HG03103 (cell line): ENCODE measurements at regions not wholly inside any gene's neighbourhood (a gene's known extent, or its start where the extent isn't known, plus 50 kb on each side); places are given as distances from the start of the nearest gene placed in this dataset.
A peak's percentile ranks its signal among the peaks of the same experiment; 100 is the strongest.

ENCODE experiments used
- ATAC-seq: cut with Tn5 transposase; IDR thresholded peaks from one replicate; pipeline ENCODE4 v1.9.1; 2021; ENCODE audit warnings: low read depth; ENCODE audit not compliant: unreplicated experiment

DNA sequence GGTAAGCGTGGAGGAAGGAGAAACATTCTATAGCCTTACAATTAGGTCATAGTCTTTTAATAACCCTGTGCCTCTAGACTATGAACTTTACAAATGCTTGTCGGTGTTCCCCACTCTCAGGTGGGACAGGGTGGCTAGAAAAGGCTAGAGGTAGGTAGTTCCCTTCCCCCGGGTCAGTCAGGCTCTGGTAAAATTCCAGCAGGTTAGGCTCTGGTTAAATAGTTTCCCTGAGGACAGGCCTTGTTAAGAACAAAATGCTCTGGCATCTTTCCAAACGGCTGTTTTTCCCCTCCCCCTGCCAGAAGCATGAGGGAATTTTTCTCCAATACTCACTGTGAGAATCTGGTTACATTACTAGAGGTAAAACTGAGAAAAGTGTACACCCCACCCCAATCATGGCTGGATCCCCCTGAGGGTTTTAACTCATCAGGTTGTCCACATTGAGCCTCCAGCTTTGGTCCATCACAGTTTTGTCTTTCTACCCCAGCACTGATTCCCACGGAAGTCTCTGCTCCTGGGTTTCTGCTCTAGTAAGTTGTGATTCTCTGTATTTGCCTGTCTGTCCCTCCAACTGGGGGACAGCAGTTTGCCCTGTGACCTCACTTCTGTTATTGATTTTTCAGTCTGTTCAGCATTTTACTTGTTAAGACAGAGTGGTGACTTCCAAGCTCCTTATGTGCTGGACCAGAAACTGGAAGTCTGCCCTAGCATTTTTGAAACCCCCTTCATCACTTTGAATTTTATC is 84.7 kb upstream of the ADGRF1 start:
- no peak for ATAC-seq

DNA sequence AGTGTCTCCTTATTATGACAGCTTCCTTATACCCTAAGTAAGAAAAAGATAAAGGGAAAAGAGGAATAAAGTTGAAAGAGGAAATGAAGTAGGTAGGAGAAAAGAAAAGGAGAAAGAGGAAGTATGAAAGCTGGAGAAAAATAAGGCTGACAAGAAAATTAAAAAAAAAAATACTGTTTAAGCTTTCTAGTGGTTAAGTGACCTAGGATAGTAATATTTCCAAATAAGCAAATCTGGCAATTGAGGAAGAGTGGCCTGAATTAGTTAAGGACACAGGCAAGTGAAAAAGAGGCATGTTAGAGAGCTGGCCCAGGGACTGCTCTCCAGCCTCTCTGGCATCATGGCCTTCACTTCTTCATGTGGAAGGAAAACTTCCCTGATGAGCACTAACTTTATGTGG is 76.5 kb upstream of the ADGRF1 start:
- ATAC-seq: no peak

DNA sequence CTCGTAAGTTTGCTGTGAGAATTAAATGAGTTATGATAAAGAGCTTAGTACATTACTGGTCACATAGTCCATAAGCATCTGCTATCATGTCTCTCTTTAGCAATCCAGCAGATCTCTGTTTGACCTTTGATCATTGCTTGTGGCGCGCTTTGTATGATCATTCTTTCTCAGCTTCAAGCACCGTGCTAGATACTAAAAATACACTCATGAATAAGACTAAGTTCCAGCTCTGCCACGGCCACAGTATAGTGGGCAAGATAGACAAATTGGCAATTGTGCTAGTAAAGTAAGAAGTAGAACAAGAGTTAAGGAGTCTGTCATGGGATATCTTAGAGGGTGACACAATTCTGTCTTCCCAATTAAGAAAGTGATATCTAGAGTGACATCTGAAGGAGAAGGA is 75.2 kb upstream of the ADGRF1 start:
- ATAC-seq: no peak

DNA sequence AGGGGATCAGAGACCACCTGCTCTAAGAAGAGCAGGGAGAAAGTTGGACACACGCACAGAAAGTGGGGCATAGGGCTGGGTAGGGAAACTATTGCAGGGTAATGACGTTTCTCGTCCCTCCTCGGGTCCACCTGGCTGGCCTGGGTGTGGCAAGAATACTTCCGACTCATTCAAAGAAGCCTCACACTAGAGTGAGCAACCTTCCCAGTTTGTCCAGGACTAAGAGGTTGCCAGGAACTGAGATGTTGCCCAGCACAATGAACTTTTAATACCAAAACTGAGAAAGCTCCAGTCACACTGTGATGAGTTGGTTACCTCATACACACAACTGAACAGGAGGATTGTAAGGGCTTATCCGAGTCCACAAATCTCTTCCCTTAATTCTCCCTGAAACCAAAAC is 74.5 kb upstream of the ADGRF1 start:
- no peak for ATAC-seq

DNA sequence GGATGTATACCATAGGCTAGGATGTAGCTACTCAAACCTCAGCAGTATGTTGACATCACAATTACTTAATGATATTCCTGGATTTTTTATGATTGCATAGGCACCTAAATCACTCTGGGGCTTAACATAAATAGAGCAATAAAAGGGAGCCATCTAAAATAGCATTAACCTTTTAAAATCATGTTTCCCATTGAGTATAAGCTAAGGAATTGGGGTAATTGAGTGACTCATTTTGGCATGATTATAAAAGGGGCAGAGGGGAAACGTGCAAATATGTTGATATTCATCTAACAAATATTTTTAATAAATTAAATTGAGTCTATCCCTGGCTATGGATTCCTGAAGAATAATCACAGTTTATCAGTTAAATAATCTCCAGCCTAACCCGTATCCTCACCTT is 74.0 kb upstream of the ADGRF1 start:
- no peak for ATAC-seq

DNA sequence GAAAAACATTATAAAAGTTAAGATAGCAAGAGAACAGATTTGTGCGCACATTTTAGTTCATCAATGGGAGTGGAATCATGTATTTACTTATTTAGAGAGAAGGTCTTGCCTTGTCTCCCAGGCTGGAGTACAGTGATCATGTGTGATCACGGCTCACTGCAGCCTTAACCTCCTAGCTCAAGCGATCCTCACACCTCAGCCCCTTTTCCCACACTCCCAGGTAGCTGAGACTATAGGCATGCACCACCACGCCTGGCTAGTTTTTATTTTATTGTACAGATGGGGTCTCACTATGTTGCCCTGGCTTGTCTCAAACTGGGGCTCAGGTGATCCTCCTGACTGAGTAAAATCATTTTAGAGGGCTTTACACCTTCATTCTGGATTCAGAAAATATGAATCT is 72.3 kb upstream of the ADGRF1 start:
- ATAC-seq: no peak

DNA sequence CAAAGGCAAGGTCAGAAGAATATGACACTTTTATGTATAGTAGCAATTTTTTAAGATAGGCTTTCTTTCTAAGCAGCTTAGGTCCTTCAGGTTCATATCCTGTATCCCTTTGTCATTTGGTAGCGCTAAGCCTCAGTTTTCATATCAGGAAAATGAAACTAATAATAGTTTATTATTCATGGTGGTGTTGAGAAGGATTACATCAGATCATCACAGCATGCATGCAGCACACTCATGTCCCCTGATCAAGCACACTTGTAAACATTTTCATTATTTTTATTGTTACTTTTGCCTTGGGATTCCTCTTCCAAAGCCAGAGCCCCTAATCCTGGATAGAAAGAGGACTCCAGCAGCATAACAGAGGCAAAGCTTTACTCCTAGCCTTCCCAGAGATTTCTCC is 70.2 kb upstream of the ADGRF1 start:
- ATAC-seq: no peak

DNA sequence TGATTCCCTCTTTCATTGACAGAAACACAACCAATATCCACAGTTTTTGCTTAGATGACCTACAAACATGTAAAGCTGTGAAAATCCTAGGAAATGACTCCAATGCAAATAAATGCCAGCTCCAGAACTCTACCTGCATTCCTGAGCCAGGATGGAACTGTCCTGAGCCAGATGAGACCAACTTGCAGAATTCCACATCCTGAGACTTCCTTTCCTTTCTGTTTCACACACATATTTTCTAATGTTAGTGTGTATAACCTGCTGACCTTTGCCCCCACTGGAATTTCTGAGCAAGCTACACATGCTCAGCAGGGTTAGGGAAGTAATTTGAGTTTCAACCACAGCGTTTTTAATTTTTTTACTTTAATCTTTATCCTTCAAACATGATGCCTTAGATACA is 69.6 kb upstream of the ADGRF1 start:
- ATAC-seq: no peak

DNA sequence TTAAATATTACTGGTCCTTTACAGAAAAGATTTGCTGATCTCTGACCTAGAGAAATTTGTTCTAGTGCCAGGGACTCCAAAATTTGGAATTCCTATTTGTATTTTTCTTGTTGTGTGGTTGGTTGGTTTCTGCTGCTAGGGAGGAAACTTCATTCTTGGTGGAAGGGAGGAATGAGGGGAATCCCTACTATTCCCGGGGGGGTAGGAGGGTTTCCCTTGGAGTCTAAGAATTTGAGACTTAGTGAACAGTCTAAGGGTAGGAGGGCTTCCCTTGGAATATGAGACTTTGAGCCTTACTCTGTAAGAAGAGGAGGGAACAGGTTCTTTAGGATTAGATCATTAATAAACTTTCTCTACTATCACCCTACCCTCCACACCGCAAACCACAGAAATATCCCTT is 67.1 kb upstream of the ADGRF1 start:
- ATAC-seq: no peak

DNA sequence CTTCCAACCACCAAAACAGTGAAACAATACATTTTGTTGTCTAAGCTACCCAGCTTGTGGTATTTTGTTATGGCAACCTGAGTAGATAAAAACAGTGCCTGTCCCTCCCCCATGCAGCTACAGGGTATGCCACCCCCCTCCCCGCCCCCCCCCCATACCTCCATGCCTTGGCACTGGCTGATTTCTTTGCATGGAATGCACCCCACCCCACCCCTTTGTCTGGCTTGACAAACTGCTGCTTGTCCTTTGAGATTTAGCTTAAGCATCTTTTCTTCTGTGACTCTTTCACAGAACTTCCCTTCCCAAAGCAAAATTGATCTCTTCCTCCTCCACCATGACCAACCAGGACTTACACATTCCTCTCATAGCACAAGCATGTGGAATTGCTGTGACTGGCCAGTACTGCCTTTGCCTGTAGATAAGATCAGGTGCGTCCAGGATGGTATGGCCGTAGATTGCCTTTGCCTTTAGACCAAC is 64.6 kb upstream of the ADGRF1 start:
- ATAC-seq: no peak

DNA sequence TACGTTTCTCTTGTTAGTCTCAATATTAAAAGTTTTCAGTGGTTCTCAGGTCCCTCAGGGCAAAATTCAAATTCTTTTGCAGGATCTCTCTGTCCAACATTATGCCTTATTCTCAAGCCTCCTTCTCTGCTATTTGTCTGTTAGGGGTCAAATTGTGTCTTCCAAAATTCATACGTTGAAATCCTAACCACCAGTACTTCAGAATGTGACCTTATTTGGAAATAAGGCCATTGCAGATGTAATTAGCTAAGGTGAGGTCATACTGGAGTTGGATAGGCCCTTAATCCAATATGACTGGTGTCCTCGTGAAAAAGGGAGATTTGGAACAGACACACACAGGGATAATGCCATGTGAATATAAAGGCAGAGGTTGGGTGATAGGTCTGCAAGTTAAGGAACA is 64.1 kb upstream of the ADGRF1 start:
- no peak for ATAC-seq

DNA sequence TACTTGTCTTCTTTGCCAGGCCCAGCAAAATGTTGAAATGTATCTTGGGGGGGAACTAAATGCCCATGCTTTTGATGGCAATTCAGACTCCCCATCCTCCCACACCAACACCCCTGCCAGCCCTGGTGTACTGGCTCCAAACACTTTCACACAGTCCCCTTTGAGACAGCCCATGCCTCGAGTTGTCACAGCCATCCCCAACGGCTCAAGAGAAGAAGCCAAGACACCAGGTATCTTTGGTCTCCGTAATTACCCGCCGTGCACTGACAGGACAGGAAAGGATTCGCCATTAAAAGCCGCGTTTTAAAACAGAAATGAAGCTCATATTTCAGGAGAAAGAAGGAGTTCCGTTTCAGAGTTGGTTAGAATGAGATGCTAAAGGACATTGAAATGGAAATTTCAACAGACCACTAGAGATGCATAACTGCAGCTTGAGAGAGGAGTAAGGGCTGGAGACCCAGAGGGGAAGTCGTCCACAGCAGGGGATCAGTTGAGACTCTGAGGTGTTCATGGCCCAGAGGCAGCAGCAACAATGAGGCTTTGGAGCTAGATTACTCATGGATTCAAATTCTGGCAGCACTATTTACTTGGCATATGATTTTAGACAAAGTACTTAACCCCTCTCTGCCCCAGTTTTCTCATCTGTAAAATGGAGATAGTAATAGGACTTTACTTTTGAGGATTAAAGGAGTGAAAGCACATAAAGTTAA is 63.5 kb upstream of the ADGRF1 start:
- ATAC-seq: no peak

DNA sequence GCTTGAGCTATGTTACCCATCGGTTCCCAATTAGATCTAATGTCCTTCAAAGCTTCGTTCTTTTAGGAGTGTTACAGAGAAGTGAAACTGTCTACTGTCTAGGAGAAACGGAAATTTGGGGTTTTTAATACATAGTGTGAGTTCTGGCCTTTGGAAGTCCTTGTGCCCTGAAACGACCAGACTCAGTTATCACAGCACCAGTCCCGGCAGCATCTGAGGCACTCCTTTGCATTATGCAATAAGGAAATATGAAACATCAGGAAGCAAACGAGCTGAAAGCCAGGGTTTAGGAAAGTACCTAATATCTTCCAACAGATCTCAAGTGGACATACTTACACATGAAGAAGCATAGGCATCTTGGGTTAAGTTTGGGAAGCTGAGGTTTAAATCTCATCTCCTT is 61.8 kb upstream of the ADGRF1 start:
- no peak for ATAC-seq

DNA sequence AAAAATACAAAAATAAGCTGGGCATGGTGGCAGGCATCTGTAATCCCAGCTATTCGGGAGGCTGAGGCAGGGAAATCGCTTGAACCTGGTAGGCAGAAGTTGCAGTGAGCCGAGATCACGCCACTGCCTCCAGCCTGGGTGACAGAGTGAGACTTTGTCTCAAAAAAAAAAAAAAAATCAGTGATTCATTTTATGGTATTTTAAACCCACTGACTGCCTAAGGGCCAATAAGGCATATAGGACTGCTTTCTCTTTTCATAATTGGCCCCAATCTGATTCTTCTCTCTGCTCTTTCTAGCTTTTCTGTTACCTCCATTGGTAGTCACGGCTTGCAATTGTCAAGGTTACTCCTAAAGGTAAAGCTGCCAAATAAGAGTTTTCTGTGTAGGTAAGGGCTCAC is 60.2 kb upstream of the ADGRF1 start:
- no peak for ATAC-seq

DNA sequence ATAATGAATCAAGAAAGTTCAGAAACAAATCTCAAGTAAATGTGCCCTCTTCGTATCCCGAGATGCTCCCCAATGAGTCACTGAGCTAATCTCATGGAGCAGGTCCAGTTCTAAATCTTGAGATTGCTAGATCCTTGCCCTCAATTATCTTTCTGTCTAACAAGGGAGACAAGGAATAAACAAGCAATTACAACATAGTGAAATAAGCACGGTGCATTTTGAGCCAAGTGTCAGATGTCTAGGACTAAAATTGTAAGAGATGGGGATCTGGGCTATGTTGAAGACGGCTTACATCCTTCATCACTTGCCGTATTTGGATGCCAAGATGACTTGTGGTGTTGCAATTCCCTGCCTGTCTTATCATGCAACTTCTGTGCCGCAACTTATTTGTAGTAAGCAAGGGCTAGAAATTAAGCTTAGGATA is 56.5 kb upstream of the ADGRF1 start:
- ATAC-seq: no peak

DNA sequence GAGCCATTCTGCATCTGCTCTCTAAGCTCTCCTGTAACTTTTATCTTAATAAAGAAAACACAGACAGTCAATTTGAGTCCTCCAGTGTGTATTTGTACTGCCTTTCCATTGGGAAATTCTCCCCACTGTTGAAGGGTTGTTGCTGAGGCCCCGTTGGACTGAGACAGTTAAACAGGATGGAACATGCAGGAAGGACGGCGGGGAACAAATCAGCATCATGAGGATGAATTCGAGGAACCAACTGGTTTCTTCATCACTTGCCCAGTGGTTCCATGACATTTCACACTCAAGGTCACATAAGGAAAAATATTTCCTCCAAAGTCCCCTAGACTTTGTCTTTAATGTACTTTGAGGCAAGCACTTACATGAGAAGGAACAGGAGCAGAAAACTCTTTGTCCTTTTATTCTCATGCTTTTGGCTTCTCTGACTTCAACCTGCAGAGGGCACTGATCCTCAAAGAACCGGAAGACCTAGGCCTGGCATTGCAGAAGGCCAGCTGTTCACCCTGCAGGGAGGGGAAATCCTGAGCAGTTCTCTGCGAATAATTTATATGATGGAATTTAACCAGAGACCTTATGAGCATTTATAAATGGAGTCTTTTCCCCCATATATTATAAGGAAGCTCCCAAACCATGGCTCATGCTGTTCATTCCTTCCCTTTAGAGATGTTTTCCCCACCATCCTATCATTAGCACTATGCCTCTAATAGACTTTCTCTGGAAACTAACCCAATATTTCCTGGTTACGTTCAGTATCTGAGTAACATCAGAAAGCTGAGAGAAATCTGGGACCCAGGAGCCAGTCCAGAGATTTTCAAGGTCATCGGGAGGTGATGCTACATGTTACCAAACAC is 55.2 kb upstream of the ADGRF1 start:
- ATAC-seq: peak; percentile 85

DNA sequence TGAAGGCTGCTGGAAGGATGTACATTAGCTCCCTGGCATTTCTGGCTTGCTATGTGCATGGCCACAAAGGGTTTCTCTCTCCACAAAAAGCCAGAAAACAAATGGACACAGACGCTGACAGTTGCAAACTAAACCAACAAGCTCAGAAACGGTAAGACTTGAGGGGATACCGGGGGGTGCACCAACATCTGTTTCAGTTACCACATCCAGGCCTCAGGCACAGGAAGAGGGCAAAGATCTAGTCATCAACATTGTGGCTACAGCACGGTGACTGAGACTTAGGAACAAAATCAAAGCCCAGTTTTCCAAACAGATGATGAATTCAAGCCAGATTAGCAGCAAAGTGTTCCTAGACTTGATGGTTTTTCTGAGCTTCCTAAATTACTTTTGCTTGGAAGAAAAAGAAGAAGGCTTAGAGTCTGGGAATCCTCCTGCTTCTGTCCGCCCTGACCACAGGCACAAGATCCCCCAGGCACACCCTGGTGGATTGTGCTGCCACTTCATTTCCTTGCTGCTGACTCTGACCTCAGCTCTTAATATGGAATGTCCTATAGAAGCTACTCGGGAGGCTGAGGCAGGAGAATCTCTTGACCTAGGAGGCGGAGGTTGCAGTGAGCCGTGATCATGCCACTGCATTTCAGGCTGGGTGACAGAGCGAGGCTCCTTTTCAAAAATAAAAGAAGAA is 54.2 kb upstream of the ADGRF1 start:
- no peak for ATAC-seq

DNA sequence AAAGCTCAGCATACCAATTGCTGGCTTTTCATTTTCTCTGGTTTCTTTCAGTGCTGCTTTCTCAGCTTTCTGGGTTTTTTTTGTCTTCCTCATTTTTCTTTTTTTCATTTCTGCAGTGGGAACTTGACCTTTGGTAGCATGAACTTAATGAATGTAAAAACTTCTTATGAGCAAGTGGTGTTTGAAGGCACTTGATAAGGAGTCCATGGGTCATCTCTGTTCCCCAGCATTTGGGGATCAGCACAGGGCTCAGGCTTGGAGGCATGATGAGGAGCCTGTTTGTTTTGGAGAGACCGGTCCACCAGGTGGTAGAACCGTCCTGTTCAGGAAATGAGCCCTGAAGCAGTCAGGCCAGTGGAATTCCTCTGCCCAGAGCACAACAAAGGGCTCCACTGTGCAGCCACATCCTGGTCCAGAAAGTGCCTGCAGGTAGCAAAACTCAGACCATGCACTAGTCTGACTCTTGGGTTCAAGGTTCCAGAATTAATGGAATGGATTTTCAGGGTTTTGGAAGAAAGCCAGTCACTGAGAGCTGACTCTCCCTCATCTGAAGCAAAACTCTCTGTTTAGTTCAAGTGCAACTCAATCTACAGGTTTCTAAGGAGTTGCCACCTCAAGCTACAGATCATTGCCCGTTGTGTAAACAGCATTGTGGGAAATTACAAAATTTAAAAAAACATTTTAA is 52.3 kb upstream of the ADGRF1 start:
- no peak for ATAC-seq

DNA sequence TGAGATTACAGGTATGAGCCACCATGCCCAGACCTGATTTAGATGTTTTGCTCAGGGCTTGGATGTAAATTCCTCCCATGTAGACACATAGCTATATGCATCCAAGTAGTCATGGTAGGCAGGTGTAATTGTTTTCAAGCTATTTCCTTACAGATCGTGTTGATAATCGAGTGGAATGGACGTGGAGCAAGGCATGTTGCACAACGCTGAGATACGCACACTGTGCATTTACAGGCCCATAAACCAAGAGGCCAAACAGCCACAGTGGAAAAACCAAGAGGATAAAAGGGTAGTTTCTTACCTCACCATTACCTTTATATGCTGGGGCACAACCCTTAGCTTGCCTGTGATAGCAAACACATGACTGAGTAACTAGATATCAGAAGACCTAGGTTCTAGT is 51.0 kb upstream of the ADGRF1 start:
- ATAC-seq: no peak
